Osteoblast (primary cell): ENCODE measurements at regions not wholly inside any gene's neighbourhood (a gene's known extent, or its start where the extent isn't known, plus 50 kb on each side); places are given as distances from the start of the nearest gene placed in this dataset.
"Not testable (repeated sequence)": the region's sequence is repeated elsewhere in the genome, so short reads cannot be mapped to it uniquely, and the experiment has no call there.

Source experiments
- DNase-seq: peaks from one replicate; pipeline ENCODE4 v3.0.0; 2011; ENCODE audit warnings: low spot score, mixed read lengths; ENCODE audit not compliant: insufficient read length; ENCODE audit errors: missing footprints
- H2AFZ ChIP-seq: 2 replicates; pipeline ENCODE4 v1.6.0; 2011; ENCODE audit warnings: mild to moderate bottlenecking, low read length
- H3K27ac ChIP-seq: 2 replicates; pipeline ENCODE4 v1.5.1; 2011; ENCODE audit warnings: mild to moderate bottlenecking, low read depth, low read length, moderate library complexity
- H3K27me3 ChIP-seq: 2 replicates; pipeline ENCODE4 v1.6.0; 2012; ENCODE audit warnings: mild to moderate bottlenecking, control low read depth, inconsistent platforms, low read length, moderate library complexity; ENCODE audit not compliant: insufficient read depth
- H3K36me3 ChIP-seq: 2 replicates; pipeline ENCODE4 v1.5.1; 2011; ENCODE audit warnings: mild to moderate bottlenecking, low read length, control low read depth, moderate library complexity; ENCODE audit not compliant: insufficient read depth
- H3K4me1 ChIP-seq: 2 replicates; pipeline ENCODE4 v1.5.1; 2011; ENCODE audit warnings: mild to moderate bottlenecking, low read length, control low read depth, moderate library complexity; ENCODE audit not compliant: insufficient read depth
- H3K4me2 ChIP-seq: 2 replicates; pipeline ENCODE4 v1.6.0; 2011; ENCODE audit warnings: mild to moderate bottlenecking, low read length; ENCODE audit not compliant: insufficient read depth
- H3K4me3 ChIP-seq: fragments of 200-600 bp; sonication (generic); 3 replicates; pipeline ENCODE4 v1.5.1; 2012; ENCODE audit warnings: mild to moderate bottlenecking, low read length, inconsistent platforms; ENCODE audit not compliant: insufficient read depth
- H3K79me2 ChIP-seq: 2 replicates; pipeline ENCODE4 v1.6.0; 2012; ENCODE audit warnings: mild to moderate bottlenecking, low read length, control low read depth, inconsistent platforms; ENCODE audit not compliant: insufficient read depth
- H3K9me3 ChIP-seq: 2 replicates; pipeline ENCODE4 v1.5.1; 2011; ENCODE audit warnings: low read depth, low read length, control low read depth
- H4K20me1 ChIP-seq: 2 replicates; pipeline ENCODE4 v1.6.0; 2012; ENCODE audit warnings: mild to moderate bottlenecking, low read length, control low read depth; ENCODE audit not compliant: insufficient read depth
- CTCF ChIP-seq: IDR thresholded peaks from 2 replicates; pipeline ENCODE4 v1.5.1; 2011; ENCODE audit warnings: mild to moderate bottlenecking, low read depth, low read length, moderate library complexity; ENCODE audit errors: extremely low read depth

GRCh38 chr1:10947181-10947580, 65.3 kb upstream of the TARDBP start:
- TF ChIP-seq CTCF = no peak

GRCh38 chr1:10947691-10948462, 64.6 kb upstream of the TARDBP start:
- Histone ChIP-seq H4K20me1 (no peaks in the 10 kb centered on the region), H3K27me3 (peaks cover 12% of the 10 kb centered on the region), H3K9me3 (no peaks in the 10 kb centered on the region), H3K4me2 (no peak overlapping the region), H3K27ac (no peak overlapping the region), H3K36me3 (no peaks in the 10 kb centered on the region), H3K4me3 (no peak overlapping the region), H3K4me1 (peaks cover 7% of the 10 kb centered on the region), H3K79me2 (no peaks in the 10 kb centered on the region), H2AFZ (no peak overlapping the region)
- DNase-seq = peak; percentile 81
- no peak for TF ChIP-seq CTCF

More at GRCh38 chr1:10947181-10947580, 65.3 kb upstream of the TARDBP start:
- peak; percentile 60 for DNase-seq
- Histone ChIP-seq H3K9me3 (no peaks in the 10 kb centered on the region), H3K4me2 (no peak overlapping the region), H3K27me3 (peaks cover 13% of the 10 kb centered on the region), H3K79me2 (no peaks in the 10 kb centered on the region), H3K4me1 (peaks cover 8% of the 10 kb centered on the region), H3K4me3 (no peak overlapping the region), H3K27ac (no peak overlapping the region), H3K36me3 (no peaks in the 10 kb centered on the region), H4K20me1 (no peaks in the 10 kb centered on the region), H2AFZ (no peak overlapping the region)

- H3K9me3 ChIP-seq = no peaks in the 10 kb centered on the region
- H3K27me3 ChIP-seq = peaks cover 10% of the 10 kb centered on the region
- no peaks in the 10 kb centered on the region for H3K79me2 ChIP-seq
- no peak overlapping the region for H3K27ac ChIP-seq
- TF ChIP-seq CTCF = no peak
- no peaks in the 10 kb centered on the region for H4K20me1 ChIP-seq
- no peak for DNase-seq
- H3K4me1 ChIP-seq = peaks cover 7% of the 10 kb centered on the region
- H3K4me3 ChIP-seq = no peak overlapping the region
- no peaks in the 10 kb centered on the region for H3K36me3 ChIP-seq
- no peak overlapping the region for H3K4me2 ChIP-seq
- H2AFZ ChIP-seq = no peak overlapping the region
Measured at GRCh38 chr1:10948463-10948775, 64.0 kb upstream of the TARDBP start.

- no peak for TF ChIP-seq CTCF
- DNase-seq = no peak
- Histone ChIP-seq H3K4me3 (no peak overlapping the region), H3K36me3 (no peaks in the 10 kb centered on the region), H3K9me3 (peaks cover 4% of the 10 kb centered on the region), H2AFZ (no peak overlapping the region), H3K4me1 (no peaks in the 10 kb centered on the region), H3K27ac (no peak overlapping the region), H3K79me2 (no peaks in the 10 kb centered on the region), H3K27me3 (peaks cover 3% of the 10 kb centered on the region), H3K4me2 (no peak overlapping the region), H4K20me1 (no peaks in the 10 kb centered on the region)
Measured at GRCh38 chr1:10950316-10951172, 61.9 kb upstream of the TARDBP start.

- not testable (repeated sequence) for H3K27me3 ChIP-seq, H3K4me1 ChIP-seq
Measured at GRCh38 chr1:10951298-10951697, 61.2 kb upstream of the TARDBP start.

More at GRCh38 chr1:10951298-10951697, 61.2 kb upstream of the TARDBP start:
- DNase-seq, H3K79me2 ChIP-seq, H3K4me2 ChIP-seq, H3K9me3 ChIP-seq, H3K27ac ChIP-seq, H4K20me1 ChIP-seq, H3K4me3 ChIP-seq, H3K36me3 ChIP-seq, H2AFZ ChIP-seq: not testable (repeated sequence)
